ENCODE measurements at regions not wholly inside any gene's neighbourhood (a gene's known extent, or its start where the extent isn't known, plus 50 kb on each side); places are given as distances from the start of the nearest gene placed in this dataset.
"Not testable (repeated sequence)": the region's sequence is repeated elsewhere in the genome, so short reads cannot be mapped to it uniquely, and the experiment has no call there.

DNA sequence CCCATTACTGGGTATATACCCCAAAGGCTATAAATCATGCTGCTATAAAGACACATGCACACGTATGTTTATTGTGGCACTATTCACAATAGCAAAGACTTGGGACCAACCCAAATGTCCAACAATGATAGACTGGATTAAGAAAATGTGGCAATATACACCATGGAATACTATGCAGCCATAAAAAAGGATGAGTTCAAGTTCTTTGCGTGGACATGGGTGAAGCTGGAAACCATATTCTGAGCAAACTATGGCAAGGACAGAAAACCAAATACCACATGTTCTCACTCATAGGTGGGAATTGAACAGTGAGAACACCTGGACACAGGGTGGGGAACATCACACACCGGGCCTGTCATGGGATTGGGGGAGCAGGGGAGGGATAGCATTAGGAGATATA, 54.4 kb upstream of the MUCL1 start:
- not testable (repeated sequence) for ATAC-seq

DNA sequence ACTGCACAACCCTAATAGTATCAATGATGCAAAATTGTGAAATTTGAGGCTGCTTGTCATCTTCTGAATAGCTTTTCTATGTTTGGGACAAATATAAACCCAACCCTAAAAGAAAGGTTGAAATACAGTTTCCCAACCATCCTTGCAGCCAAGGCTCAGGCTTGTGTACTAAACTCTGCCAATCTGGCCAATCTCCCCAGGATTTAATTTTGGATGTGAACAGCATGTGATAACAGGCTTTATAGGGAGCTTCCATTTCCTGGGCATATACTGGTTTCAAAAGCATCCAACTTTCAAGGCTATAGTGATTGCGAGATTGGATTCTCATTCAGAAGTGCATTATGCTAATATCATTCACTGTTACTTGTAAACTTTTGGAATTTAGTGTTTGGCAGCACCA, 55.7 kb upstream of the MUCL1 start:
- DNase-seq (ENCODE audit: low spot score) = no peak
- ATAC-seq = no peak

More for the DNA sequence above, 54.4 kb upstream of the MUCL1 start:
- DNase-seq (ENCODE audit: low spot score) = not testable (repeated sequence)

DNA sequence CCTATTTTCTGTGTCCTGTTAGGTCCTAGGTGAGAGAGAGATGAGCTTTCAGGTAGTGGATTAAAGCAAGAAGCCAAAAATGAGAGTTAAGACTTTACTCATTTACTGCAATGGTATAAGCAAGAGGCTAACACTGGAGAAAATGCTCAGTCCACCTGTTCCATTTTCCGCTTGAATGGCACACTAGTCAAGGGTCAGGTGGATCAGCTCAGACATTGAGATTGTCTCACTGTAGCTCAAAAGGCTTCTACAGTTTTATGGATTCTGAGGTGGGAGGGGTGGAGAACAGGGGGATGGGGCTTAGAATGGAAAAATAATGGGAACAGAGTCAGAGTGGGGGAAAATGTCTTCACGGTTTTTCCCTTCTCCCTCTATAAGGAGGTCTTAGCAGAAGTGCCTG, 57.3 kb upstream of the MUCL1 start:
- DNase-seq (ENCODE audit: low spot score) = no peak
- ATAC-seq = no peak

DNA sequence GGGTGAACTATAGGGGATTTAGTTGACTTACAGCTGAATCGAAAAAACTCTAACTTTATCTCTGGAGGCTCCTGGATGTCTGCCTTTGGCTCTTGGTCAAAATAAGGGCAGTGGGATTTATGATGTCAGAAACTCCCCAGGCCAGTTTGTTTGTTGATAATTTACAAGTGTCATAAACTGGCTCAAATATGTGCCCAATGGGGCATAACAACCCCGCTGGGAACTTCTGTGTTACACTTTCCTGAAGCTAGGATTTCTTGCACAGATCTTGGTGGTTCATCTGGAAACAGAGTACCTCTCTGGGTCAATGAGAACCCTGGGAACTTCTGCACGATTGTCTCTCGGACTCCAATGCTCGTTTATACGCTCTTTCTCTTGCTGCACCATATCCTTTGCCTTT, 58.7 kb upstream of the MUCL1 start:
- no peak for DNase-seq (ENCODE audit: low spot score)
- ATAC-seq = no peak

- no peak for ATAC-seq
- no peak for DNase-seq (ENCODE audit: low spot score)
Observed at GRCh38 chr12:54786081-54786480, 68.2 kb upstream of the MUCL1 start.

- DNase-seq (ENCODE audit: low spot score) (no peak), ATAC-seq (no peak)
Observed at GRCh38 chr12:54784115-54784514, 70.2 kb upstream of the MUCL1 start.

DNA sequence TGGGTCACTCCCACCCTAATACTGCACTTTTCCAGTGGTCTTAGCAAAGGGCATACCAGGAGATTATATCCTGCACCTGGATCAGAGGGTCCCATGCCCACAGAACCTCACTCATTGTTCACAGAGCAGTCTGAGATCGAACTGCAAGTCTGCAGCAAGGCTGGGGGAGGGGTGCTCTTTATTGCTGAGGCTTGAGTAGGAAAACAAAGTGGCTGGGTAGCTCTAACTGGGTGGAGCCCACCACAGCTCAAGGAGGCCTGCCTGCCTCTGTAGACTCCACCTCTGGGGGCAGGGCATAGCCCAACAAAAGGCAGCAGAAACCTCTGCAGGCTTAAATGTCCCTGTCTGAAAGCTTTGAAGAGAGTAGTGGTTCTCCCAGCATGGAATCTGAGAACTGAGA, 77.3 kb upstream of the MUCL1 start:
- not testable (repeated sequence) for DNase-seq (ENCODE audit: low spot score); ATAC-seq

- no peak for DNase-seq (ENCODE audit: low spot score)
- peak; percentile 53 for ATAC-seq
Observed at GRCh38 chr12:54773593-54773992, 80.7 kb upstream of the MUCL1 start.

GRCh38 chr12:54765652-54766051, 88.7 kb upstream of the MUCL1 start:
- ATAC-seq (no peak), DNase-seq (ENCODE audit: low spot score) (no peak)

DNA sequence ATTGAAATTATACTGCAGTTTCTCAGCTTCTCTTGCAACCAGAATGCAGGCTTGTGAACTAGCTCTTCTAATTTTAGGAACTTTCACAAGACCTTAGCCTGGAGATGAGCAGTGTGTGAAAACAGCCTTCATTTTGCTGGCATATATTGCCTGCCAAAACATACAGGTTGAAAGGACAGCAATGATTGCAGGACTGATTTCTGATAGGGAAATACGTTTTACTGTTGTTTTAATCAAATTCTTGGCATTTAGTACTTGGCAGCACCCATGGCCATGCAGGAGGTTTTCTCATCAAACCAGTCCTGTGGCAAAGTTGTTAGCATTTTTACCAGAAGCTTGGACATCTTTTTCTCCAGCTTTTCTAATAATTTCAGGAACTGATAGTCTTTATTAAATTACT, 91.9 kb upstream of the MUCL1 start:
- peak; percentile 65 for ATAC-seq
- no peak for DNase-seq (ENCODE audit: low spot score)

GRCh38 chr12:54759751-54760150, 94.6 kb upstream of the MUCL1 start:
- DNase-seq (ENCODE audit: low spot score) (no peak), ATAC-seq (peak; percentile 93)

DNA sequence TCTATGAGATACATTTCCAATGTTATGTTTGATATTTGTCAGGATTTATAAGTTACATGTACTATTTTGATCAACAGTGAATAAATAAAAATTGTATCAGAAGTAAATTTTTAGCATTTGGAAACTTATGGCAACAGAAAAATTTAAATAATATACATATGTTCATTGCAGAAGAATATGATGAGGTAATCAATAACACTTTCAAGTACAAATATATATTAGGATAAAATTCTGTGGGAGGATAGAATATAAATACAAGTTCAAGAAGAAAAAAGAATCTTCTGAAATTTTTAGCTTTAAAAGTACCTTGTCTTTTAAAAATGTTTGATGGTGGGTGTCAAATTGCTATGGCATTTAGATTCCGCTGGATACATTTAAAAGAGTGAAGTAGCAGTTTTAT, 102.8 kb upstream of the MUCL1 start:
- no peak for DNase-seq (ENCODE audit: low spot score)

DNA sequence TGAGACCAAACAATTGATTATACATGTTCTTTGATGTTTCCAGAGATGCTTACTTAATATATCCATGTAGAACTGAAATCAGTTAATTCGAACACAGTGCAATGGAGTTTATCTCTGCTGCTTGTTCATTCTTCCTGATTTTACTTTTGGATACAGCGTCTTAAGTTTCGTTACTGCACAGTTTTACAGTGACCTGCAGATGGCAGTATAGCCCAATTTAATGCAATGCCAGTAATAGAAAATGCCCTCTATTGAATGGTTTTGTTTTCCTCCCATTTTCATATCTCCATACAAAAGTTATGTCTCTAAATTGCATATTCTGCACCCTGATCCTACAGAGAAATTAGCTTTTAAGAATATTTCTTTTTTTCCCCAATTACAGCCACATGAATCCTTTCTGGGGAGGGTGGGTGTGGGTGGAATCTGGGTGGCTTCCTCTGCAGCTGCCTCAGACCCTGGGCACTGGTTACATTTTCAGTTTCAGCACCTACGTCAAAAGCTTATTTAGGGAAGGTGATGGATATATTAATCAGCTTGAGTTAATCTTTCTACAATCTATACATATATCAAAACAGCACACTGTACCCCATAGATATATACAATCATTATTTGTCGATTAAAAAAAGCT, 101.1 kb upstream of the DCD start:
- DNase-seq (ENCODE audit: low spot score) (no peak), ATAC-seq (peak; percentile 83)

More for the DNA sequence above, 102.8 kb upstream of the MUCL1 start:
- no peak for ATAC-seq

- DNase-seq (ENCODE audit: low spot score) (no peak), ATAC-seq (peak; percentile 36)
Observed at GRCh38 chr12:54744590-54744989, 96.4 kb upstream of the DCD start.

- no peak for ATAC-seq
- DNase-seq (ENCODE audit: low spot score) = no peak
Observed at GRCh38 chr12:54740882-54741281, 92.7 kb upstream of the DCD start.

- DNase-seq (ENCODE audit: low spot score) = no peak
- no peak for ATAC-seq
Observed at GRCh38 chr12:54736549-54736948, 88.4 kb upstream of the DCD start.

GRCh38 chr12:54734196-54734950, 86.2 kb upstream of the DCD start:
- ATAC-seq = peak; percentile 99
- peak; percentile 82 for DNase-seq (ENCODE audit: low spot score)

GRCh38 chr12:54725233-54725843, 77.2 kb upstream of the DCD start:
- no peak for DNase-seq (ENCODE audit: low spot score)
- peak; percentile 92 for ATAC-seq

DNA sequence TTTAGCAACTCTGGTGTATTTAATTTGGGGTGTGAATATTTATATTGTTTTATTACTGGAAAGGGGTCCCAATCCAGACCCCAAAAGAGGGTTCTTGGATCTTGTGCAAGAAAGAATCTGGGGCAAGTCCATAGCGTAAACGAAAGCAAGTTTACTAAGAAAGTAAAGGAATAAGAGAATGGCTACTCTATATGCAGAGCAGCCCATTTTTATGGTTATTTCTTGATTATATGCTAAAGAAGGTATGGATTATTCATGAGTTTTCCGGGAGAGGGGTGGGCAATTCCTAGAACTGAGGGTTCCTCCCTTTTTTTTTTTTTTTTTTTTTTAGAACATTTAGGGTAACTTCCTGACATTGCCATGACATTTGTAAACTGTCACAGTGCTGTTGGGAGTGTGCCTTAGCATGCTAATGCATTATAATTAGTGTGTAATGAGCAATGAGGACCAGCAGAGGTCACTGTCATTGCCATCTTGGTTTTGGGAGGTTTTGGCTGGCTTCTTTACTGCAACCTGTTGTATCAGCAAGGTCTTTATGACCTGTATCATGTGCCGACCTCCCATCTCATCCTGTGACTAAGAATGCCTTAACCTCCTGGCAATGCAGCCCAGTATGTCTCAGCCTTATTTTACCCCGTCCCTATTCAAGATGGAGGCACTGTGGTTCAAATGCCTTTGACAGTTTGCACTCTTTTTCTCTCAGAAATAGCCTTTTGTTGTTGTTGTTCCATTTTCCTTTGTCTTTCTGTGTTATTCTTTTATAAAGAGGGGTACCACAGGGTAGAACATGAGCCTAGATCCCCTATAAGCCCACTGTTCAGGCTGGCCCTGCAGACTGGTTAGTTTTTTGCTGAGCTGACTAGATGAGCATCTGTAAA, 75.5 kb upstream of the DCD start:
- DNase-seq (ENCODE audit: low spot score) (no peak), ATAC-seq (peak; percentile 79)

DNA sequence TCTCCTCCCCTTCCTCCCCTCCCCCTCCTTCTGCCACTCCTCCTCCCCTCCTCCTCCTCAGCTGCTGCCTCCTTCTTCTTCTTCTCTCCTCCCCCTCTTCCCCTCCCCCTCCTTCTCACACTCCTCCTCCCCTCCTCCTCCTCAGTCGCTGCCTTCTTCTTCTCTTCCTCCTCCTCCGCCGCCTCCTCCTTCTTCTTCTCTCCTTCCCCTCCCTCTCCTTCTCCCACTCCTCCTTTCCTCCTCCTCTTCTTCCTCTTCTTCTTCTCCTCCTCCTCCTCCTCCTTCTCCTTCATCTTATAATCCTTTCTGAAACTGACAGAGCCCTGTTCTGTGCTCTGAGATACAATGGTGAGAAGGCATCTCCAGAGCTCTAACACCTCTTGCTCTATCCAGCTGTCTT, 73.1 kb upstream of the DCD start:
- no peak for DNase-seq (ENCODE audit: low spot score)
- ATAC-seq = no peak

GRCh38 chr12:54719691-54720090, 71.5 kb upstream of the DCD start:
- ATAC-seq (peak; percentile 38), DNase-seq (ENCODE audit: low spot score) (no peak)

All from left lobe of liver (tissue), 2 donors.